GM18870 (cell line): ENCODE measurements at regions not wholly inside any gene's neighbourhood (a gene's known extent, or its start where the extent isn't known, plus 50 kb on each side); places are given as distances from the start of the nearest gene placed in this dataset.

Experiments
- ATAC-seq: cut with Tn5 transposase; IDR thresholded peaks from one replicate; pipeline ENCODE4 v1.9.1; 2021; ENCODE audit warnings: moderate library complexity; ENCODE audit not compliant: unreplicated experiment

DNA sequence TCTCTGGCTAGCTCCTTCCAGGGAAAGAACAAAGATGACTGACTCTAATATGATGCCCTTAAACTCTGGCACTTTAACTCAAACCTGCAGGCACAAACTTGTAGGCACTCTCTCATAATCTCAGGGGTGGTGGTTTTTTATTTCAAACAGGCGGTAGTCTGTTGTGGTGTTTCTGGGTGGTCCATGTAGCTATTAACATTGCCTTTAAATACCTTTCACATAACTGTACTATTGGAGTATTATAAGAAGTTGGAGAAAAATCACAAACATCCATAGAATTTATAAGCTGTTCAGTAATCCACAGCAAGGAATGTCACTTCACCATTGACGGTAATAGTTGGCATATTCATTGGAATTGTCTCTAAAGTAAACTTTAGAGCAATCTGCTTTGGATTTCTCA, 204.2 kb upstream of the PDE5A start:
- no peak for ATAC-seq

DNA sequence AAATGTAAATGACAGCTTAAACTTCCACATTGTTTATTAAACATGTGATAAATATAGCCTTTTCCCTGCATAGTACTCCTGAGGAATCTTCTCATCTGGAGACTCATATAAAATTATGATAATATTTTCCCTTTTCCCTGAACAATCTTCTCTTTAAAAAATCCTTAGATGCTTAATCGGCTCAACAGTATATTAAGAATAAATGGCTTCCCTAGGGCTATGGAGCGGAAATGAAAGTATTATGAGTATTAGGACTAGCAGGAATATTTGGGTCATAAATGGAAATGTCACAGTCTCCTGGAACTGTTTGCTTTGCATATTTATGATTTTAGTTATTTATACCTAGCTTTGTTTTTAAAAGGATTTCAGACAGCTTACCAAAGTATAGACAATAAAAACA, 200.7 kb upstream of the PDE5A start:
- no peak for ATAC-seq

DNA sequence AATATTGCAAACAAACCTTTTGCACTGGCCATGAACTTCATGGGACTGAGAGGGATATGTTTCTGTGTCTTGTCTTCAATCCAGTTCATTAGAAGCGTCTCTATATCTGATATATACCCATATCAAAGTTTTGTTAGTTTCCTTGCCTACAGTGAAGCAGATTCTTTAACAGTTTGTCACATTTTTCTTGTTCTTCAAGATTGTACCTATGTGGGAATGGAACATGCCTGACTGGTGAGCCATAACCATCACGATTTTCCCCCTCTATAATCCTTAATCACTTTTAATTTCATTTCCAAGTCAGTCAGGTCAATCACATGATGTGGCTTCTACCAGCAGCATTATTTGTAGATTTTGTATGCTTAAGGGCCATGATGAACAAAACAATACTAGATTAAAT, 197.1 kb upstream of the PDE5A start:
- ATAC-seq = no peak

DNA sequence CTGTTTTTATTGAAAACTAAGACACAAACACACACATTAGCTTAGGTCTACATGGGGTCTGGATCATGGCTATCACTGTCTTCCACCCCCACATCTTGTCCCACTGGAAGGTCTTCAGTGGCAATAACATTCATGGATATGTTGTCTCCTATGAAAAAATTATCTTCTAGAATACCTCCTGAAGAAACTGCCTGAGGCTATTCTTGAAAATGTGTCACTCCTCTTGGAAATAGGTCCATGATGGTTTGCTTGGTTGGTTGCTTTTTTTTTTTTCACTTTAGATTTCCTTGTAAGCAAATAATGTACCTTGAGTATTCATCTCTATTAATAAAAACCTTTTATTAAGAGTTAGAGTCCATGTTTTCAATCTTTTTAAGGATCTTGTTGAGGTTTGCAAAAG, 195.3 kb upstream of the PDE5A start:
- no peak for ATAC-seq

DNA sequence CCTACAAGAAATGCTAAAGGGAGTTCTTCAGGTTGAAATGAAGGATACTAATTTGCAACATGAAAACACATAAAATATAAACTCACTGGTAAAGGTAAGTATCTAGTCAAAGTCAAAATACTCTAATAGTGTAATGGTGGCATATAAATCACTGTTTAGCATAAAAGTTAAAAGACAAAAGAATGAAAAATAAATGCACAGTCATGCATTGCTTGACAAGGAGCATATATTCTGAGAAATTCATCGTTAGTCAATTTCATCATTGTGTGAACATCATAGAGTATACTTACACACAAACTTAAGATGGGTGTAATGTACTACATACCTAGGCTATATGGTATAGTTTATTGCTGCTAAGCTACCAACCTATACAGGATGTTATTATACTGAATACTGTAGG, 194.4 kb upstream of the PDE5A start:
- no peak for ATAC-seq

DNA sequence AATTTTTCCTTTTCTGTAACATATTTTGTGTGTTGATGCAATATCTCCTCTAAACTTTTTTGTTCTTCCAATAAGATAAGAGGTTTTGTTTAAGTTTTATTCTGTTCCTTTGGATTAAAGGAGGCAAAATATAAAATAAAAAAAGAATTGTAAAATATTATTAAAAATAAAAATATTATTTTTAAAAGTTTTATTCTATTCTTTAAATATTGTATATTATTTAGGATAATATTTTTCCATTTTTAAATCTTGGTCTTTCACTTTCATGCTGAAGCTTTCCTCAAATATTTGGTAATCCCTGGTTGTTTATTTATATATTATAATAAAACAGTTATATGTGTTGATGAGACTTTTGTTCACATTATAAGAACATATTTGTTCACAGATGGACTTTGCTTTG, 187.9 kb upstream of the PDE5A start:
- no peak for ATAC-seq

DNA sequence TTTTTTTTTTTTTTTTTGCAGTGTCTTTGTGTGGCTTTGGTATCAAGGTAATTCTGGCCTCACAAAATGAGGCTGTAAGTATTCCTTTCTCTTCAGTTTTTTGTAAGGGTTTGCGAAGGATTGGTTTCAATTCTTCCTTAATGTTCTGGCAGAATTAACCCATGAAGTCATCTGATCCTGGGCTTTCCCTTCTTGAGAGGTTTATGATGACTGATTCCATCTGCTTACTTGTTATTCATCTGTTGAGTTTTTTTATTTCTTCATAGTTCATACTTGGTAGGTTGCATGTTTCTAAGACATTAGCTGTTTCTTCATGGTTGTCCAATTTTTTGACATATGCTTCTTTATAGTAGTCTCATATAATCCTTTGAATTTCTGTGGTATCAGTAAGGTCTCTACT, 181.4 kb upstream of the PDE5A start:
- ATAC-seq = no peak

DNA sequence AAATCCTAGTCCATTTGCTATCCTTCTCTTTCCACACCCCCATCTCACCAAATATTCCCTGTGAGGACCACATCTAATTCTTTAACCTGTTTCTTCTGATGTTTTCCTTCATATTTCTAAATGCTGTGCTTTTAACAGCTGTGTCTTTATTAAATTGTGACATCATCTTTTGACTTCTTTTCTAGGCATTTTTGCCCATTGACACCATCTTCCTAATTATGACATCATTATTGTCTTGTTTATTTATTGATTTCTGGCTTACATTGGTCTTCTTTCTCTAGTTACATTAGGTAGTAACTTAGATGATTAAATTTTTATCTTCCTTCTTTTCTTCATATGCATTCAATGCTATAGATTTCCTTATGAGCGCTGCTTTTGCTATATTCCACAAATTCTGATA, 175.8 kb upstream of the PDE5A start:
- no peak for ATAC-seq

DNA sequence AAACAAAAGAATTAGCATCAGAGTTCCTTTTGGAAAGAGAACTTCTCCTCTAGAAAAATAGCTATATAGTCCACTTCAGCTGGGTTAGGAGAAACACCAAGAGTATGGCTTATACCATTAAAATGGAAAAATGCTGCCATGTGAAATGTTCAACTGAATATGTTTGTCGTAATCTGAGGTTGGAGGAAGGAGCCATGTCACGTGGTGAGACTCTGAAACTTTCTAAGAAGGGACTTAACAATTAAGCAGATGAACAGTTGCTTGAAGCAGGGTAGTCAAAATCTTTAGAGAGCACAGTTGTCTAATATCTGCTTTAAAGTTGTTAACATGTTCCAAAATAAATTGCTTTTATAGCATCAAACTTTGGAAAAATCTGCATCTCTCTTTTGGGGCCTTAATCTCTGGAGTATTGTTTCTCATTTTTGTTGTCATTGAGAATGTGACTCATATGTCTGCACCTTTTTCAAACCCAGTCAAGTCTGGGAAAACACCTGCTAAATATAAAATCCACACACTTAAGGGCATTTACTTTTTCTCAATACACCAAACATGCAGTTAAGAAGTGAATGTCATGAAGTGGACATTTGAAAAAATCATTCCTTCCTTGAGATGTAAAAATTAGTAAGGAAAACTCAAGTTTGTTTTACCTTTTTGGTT, 168.8 kb upstream of the PDE5A start:
- no peak for ATAC-seq

DNA sequence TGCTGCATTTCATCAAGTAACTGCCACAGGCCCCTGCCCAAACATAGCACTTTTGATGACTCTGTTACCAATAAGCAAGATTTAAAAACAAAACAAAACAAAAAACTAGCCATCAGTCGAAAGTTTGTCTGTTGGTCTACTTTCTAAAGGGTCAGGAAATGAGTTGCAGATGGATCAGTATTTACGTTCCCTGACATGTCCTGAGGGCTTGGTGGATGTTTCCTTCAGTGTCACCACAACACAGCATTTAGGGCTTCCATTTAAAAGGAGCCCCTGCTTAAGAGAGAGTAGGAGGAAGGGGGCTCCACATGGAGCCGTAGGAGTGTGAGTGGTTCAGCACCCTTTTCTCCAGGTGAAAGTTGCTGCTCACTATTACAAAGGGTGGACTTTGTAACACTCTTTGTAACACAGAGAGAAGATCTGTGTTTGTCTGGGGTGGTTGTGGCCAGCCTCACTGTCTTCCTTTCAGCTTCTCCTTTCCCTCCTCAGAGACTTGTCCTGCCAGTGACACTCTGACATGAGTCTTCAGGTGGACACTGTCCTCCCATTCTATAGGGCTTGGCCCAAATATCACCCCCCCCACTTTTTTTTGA, 167.5 kb upstream of the PDE5A start:
- ATAC-seq = no peak

DNA sequence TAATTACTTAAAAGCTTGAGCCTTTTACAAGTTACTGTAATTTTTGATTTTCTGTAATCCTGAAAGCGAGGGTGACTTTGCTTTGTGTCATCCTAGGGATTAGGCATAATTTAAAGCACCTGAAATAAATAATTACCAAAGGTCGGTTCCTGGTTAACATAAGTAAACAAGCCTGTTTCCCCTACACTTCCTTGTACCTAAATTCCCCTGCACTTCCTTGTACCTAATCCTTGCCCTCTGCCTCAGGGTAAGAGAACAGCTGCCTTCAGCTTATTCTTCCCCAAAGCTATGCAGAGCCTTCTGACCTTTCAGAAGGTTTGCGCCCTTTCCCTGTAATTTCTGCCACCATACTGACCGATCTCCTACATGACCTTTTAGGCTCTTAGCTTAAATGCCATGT, 166.1 kb upstream of the PDE5A start:
- no peak for ATAC-seq

DNA sequence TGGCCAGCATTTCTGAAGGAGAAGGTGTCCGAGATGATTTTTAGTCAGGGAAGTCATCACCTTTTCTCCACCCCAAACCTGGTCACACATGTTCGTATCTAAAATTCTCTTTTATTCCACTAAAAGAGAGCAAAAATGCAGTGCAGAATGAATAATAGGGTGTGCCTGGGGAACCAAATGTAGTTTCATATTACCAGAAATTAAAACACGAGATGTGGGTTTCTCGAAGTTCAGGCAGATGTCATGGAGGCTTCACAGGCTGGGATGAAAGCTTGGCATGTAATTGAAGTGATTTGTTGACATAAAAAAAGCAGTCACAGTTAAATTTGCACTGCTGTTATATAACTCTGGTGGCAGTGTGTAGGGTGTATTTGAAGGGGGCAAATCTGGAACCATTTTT, 165.5 kb upstream of the PDE5A start:
- ATAC-seq = no peak

DNA sequence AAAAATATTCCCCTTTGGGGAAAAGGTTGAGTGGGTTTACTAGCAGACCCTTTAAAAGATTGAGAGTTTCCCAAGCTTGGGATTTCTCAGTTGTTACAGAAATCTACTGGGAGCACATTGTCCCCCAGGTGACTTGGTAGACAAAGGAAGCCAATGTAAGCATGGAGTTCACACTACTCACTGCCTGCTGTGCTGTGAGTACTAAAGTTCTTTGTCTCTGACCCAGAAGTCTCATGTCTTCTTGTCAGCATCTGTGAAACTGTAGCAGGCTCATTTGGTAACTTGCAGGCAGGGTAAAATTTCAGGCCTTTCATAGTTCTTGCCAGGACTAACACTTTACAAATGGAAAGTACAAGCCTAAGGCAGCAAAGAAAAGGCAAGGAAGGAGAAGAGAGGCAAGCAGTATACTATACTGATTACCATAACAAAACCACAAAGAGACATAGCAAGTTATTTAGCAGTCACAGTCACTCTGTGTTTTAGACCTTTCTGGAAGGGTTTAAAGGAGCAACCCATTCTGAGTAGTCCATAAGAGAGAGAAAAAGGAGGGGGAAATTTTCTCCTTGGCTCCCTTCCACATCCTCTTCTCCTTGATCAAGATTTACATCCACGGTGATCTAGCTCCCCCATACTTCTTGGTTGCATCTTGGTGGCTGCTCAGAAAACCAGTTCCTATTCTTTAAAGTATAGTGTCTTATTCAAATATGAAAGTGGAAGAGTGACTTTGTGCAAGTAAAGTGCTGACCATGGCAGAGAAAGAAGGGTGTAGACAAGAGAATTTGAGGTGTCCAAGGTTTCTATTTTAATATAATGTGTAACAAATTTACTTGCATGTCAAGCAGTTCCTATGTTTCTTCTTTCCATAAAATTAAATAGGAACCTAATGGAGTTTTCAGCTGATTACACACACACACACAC, 160.0 kb upstream of the PDE5A start:
- ATAC-seq = no peak

DNA sequence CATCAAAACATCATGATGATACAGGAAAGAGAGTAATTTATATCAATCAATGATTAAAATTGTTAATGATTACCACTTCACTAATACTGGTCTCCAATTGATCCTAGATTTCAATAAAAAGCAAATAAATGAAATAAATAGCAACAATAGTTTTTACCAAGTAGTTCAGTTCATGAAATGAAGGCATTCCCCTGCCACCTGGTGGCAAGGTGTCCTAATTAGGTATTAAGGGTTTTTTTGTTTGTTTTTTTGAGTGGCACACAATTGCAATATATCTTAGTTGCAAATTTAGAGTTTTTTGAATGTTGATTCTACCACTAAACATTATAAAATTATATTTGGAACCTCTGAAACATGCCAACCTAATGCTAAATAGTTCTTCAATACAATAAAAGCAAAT, 157.4 kb upstream of the PDE5A start:
- no peak for ATAC-seq

DNA sequence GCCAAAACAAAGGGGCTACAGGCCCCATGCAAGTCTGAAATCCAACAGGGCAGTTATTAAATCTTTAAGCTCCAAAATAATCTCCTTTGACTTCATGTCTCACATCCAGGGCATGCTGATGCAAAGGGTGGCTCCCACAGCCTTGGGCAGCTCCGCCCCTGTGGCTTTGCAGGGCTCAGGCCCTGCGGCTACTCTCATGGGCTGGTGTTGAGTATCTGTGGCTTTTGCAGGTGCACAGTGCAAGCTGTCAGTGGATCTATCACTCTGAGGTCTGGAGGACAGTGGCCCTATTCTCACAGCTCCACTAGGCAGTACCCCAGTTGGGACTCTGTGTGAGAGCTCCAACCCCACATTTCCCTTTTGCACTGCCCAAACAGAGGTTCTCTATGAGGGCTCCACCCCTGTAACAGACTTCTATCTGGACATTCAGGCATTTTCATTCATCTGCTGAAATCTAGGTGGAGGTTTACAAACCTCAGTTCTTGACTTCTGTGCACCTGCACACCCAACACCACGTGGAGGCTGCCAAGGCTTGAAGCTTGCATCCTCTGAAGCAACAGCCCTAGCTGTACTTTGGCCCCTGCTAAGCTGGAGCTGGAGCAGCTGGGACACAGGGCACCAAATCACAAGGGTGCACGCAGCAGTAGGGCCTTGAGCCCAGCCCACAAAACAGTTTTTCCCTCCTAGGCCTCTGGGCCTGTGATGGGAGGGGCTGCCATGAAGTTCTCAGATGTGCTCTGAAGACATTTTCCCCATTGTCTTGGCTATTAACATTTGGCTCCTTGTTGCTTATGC, 154.8 kb upstream of the PDE5A start:
- no peak for ATAC-seq

DNA sequence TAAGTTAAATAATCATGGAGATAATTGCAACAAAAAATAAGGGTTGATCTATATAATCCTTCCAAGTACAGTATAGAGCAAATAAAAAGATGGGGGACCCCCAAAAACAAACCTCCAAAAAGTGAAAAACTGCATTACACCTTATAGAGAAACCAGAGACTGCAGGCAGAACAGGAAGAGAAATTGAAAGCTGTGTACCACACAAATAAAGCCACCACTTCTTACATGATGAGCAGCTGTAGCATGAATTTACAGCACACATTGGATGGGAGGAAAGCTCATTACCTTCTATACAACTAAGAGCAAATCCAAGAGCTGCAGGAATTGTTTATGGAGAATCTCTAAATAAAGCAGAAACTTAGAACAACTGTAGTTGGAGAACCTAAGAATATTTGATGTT, 152.4 kb upstream of the PDE5A start:
- ATAC-seq = no peak

DNA sequence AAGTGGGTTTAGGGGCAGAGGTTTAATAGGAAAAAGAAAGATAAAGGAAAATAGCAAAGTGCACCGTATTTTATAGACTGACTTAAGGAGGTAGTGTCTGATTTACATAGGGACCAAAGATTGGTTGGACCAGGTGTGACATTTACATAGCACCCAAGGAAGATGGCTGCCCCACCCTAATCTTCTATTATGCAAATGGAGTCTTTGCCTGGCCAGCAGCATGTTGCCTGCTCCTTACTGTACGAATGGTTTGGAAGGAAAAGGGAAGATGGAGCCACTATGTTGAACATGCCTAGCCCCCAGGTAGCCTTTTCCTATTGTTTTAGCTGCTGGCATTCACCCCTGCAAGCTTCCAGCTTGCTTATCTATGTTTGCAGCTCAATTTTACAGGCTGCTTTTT, 146.2 kb upstream of the PDE5A start:
- no peak for ATAC-seq

DNA sequence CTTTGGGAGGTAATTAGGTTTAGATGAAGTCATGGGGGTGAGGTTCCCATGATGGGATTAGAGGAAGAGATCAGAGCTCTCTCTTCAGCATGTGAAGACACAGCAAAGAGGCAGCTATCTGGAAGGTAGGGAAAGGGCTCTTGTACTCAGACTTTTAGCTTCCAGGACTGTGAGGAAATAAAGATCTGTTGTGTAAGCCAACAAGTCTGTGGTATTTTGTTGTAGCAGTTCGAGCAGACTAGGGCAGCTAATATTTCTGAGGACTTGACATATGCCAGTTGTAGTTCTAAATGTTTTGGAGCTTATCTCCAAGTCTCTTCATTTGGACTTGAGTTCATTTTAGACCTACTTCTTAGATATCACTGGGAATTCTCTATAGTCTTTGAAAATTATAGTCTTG, 137.3 kb upstream of the PDE5A start:
- no peak for ATAC-seq

DNA sequence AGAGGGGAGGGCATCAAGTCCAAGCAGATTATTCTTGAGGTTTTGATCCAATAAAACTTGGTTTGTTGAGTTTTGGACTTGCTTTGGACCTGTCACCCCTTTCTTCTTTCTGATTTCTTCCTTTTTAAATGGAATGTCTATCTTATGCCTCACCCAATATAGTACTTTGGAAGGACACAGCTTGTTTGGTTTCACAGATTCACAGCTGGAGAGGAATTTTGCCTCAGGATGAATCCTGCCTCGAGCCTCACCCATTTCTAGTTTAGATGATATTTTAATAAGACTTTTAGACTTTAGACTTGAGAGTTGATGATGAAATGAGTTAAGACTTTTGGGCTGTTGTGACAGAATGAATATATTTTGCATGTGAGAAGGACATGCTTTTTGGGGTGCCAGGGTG, 136.9 kb upstream of the PDE5A start:
- ATAC-seq = no peak

DNA sequence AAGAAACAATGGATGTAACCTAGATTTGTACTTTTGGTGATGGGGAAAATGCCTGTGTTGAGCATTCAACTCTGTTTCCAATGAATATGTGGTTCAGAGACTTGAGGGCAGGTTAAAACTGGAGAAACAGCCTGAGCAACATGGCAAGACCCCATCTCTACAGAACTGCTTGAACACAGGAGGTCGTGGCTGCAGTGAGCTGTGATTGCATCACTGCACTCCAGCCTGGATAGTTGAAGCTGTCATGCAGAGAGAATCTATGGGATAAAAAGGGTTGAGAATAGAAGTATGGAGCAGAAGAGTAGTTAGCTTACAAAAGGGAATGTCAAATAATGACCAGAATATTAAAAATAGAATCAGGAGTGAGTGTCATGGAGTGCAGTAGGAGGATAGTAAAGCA, 134.8 kb upstream of the PDE5A start:
- no peak for ATAC-seq

DNA sequence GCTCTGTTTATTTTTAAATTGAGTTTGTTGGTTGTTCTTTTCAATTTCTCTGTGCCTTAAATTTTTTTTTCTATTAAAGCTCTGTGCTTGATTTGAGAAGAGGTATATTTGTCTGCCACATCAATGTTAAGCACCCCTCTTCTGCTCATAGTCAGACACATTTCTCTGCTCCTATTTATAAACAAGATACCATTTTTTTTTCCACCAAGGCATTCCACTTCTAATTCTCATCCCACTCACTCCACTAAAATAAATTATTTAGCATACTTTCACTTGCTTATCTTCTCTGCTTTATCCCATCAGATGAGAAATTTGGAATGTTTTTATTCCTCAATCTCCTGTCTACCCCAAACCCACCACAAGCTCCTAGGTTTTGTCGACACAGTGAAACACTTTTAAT, 127.0 kb upstream of the PDE5A start:
- ATAC-seq = no peak
